Loucy (cell line): ENCODE measurements at regions not wholly inside any gene's neighbourhood (a gene's known extent, or its start where the extent isn't known, plus 50 kb on each side); places are given as distances from the start of the nearest gene placed in this dataset.
"Not testable (repeated sequence)": the region's sequence is repeated elsewhere in the genome, so short reads cannot be mapped to it uniquely, and the experiment has no call there.

Source experiments
- H2AFZ ChIP-seq: fragments of 200-600 bp; sonication (generic); 2 replicates; pipeline ENCODE4 v1.6.0; 2016; ENCODE audit warnings: antibody characterized with exemption, mild to moderate bottlenecking, low read length, moderate library complexity
- H3F3A ChIP-seq: fragments of 200-600 bp; 2 replicates; pipeline ENCODE4 v1.6.0; 2016; ENCODE audit warnings: antibody characterized with exemption, low read depth, mild to moderate bottlenecking
- H3K27me3 ChIP-seq: fragments of 200-600 bp; sonication (generic); 2 replicates; pipeline ENCODE4 v1.6.1; 2014; ENCODE audit warnings: low read length, mild to moderate bottlenecking; ENCODE audit not compliant: insufficient read depth, poor library complexity, severe bottlenecking
- H3K36me3 ChIP-seq: fragments of 200-600 bp; sonication (generic); 2 replicates; pipeline ENCODE4 v1.6.1; 2016; ENCODE audit warnings: low read length; ENCODE audit not compliant: insufficient read depth
- H3K4me1 ChIP-seq: fragments of 200-600 bp; sonication (generic); 2 replicates; pipeline ENCODE4 v1.5.1; 2014; ENCODE audit warnings: low read length, mild to moderate bottlenecking; ENCODE audit not compliant: insufficient read depth, poor library complexity, severe bottlenecking
- H3K4me2 ChIP-seq: fragments of 200-600 bp; sonication (generic); 2 replicates; pipeline ENCODE4 v1.6.0; 2014; ENCODE audit warnings: antibody characterized with exemption, low read length, low read depth, mild to moderate bottlenecking; ENCODE audit not compliant: poor library complexity, severe bottlenecking
- H3K4me3 ChIP-seq: fragments of 200-600 bp; sonication (generic); 2 replicates; pipeline ENCODE4 v1.5.1; 2014; ENCODE audit warnings: low read length, mild to moderate bottlenecking, mixed read lengths; ENCODE audit not compliant: poor library complexity, severe bottlenecking
- H3K79me2 ChIP-seq: fragments of 200-600 bp; sonication (generic); 2 replicates; pipeline ENCODE4 v1.6.1; 2014; ENCODE audit warnings: low read length; ENCODE audit not compliant: insufficient read depth
- H3K9ac ChIP-seq: fragments of 200-600 bp; sonication (generic); 2 replicates; pipeline ENCODE4 v1.6.0; 2014; ENCODE audit warnings: mild to moderate bottlenecking, low read depth, low read length, moderate library complexity; ENCODE audit not compliant: poor library complexity, severe bottlenecking
- H3K9me2 ChIP-seq: fragments of 200-600 bp; sonication (generic); replicated peaks from 2 replicates; pipeline ENCODE4 v1.6.1; 2016; ENCODE audit warnings: low read depth, low read length, mixed read lengths
- H3K9me3 ChIP-seq: fragments of 200-600 bp; sonication (generic); 2 replicates; pipeline ENCODE4 v1.6.1; 2014; ENCODE audit warnings: mild to moderate bottlenecking, antibody characterized with exemption, low read length, low read depth; ENCODE audit not compliant: insufficient read depth
- H4K20me1 ChIP-seq: fragments of 200-600 bp; sonication (generic); 2 replicates; pipeline ENCODE4 v1.6.0; 2014; ENCODE audit warnings: antibody characterized with exemption, low read length, mild to moderate bottlenecking; ENCODE audit not compliant: insufficient read depth, poor library complexity, severe bottlenecking
- CTCF ChIP-seq: fragments of 200-600 bp; sonication (generic); conservative IDR thresholded peaks from 2 replicates; pipeline ENCODE4 v1.5.1; 2014; ENCODE audit warnings: mild to moderate bottlenecking, antibody characterized with exemption, low read length
- EZH2phosphoT487 ChIP-seq: fragments of 200-600 bp; IDR thresholded peaks from 2 replicates; pipeline ENCODE4 v1.6.1; 2018; ENCODE audit warnings: antibody characterized with exemption, mild to moderate bottlenecking, moderate library complexity, borderline replicate concordance

- Histone ChIP-seq H3K27me3 (no peaks in the 10 kb centered on the region), H3K4me2 (no peak overlapping the region), H3K4me1 (no peaks in the 10 kb centered on the region), H2AFZ (no peak overlapping the region), H3F3A (no peaks in the 10 kb centered on the region), H3K79me2 (no peaks in the 10 kb centered on the region), H3K9me2 (no peaks in the 10 kb centered on the region), H4K20me1 (no peaks in the 10 kb centered on the region), H3K36me3 (no peaks in the 10 kb centered on the region), H3K9me3 (no peaks in the 10 kb centered on the region), H3K4me3 (no peak overlapping the region), H3K9ac (no peak overlapping the region)
- TF ChIP-seq CTCF (no peak), EZH2phosphoT487 (no peak)
These were observed 1052.6 kb downstream of the REEP3 start for GRCh38 chr10:64573623-64574325.

GRCh38 chr10:64574371-64574770, 1053.2 kb downstream of the REEP3 start:
- Histone ChIP-seq H3K79me2 (no peaks in the 10 kb centered on the region), H3K9me3 (no peaks in the 10 kb centered on the region), H3K27me3 (no peaks in the 10 kb centered on the region), H3K9me2 (no peaks in the 10 kb centered on the region), H3K9ac (no peak overlapping the region), H3K4me3 (no peak overlapping the region), H2AFZ (no peak overlapping the region), H3K4me2 (no peak overlapping the region), H3K4me1 (no peaks in the 10 kb centered on the region), H3K36me3 (no peaks in the 10 kb centered on the region), H4K20me1 (no peaks in the 10 kb centered on the region), H3F3A (no peaks in the 10 kb centered on the region)
- TF ChIP-seq CTCF: no peak
- TF ChIP-seq EZH2phosphoT487: no peak

GRCh38 chr10:64576497-64576896, 1055.3 kb downstream of the REEP3 start:
- Histone ChIP-seq H3K4me3 (no peak overlapping the region), H3F3A (no peaks in the 10 kb centered on the region), H4K20me1 (no peaks in the 10 kb centered on the region), H3K4me2 (no peak overlapping the region), H3K9ac (no peak overlapping the region), H3K9me2 (no peaks in the 10 kb centered on the region), H3K4me1 (no peaks in the 10 kb centered on the region), H3K36me3 (no peaks in the 10 kb centered on the region), H3K79me2 (no peaks in the 10 kb centered on the region), H3K27me3 (no peaks in the 10 kb centered on the region), H3K9me3 (no peaks in the 10 kb centered on the region), H2AFZ (no peak overlapping the region)
- TF ChIP-seq EZH2phosphoT487 (no peak), CTCF (no peak)

- not testable (repeated sequence) for H3K27me3 ChIP-seq, H3K4me2 ChIP-seq, H3K36me3 ChIP-seq, H3K4me1 ChIP-seq, H3K9me2 ChIP-seq, H3K79me2 ChIP-seq, H3K9ac ChIP-seq, H4K20me1 ChIP-seq, H3K4me3 ChIP-seq, H2AFZ ChIP-seq, H3K9me3 ChIP-seq, H3F3A ChIP-seq
These were observed 1057.6 kb downstream of the REEP3 start for GRCh38 chr10:64578757-64579156.
